Endodermal cell (in vitro differentiated cells): ENCODE measurements at regions not wholly inside any gene's neighbourhood (a gene's known extent, or its start where the extent isn't known, plus 50 kb on each side); places are given as distances from the start of the nearest gene placed in this dataset.
A peak's percentile ranks its signal among the peaks of the same experiment; 100 is the strongest.
"Not testable (repeated sequence)": the region's sequence is repeated elsewhere in the genome, so short reads cannot be mapped to it uniquely, and the experiment has no call there.

Source experiments
- DNase-seq: peaks from one replicate; pipeline ENCODE4 v3.0.0-alpha.2; 2017
- H3K27ac ChIP-seq: 2 replicates; pipeline ENCODE4 v1.5.1; 2013; ENCODE audit warnings: mild to moderate bottlenecking, low read depth, low read length, moderate library complexity
- H3K27me3 ChIP-seq: 2 replicates; pipeline ENCODE4 v1.6.1; 2013; ENCODE audit warnings: mild to moderate bottlenecking, low read length, moderate library complexity; ENCODE audit not compliant: insufficient read depth, control insufficient read depth, poor library complexity, severe bottlenecking
- H3K36me3 ChIP-seq: 2 replicates; pipeline ENCODE4 v1.7.0; 2013; ENCODE audit warnings: mild to moderate bottlenecking, low read length, moderate library complexity; ENCODE audit not compliant: control insufficient read depth, insufficient read depth
- H3K4me1 ChIP-seq: one replicate; pipeline ENCODE4 v1.7.0; 2013; ENCODE audit warnings: low read length; ENCODE audit not compliant: control insufficient read depth, insufficient read depth
- H3K4me3 ChIP-seq: 2 replicates; pipeline ENCODE4 v1.5.1; 2013; ENCODE audit warnings: mild to moderate bottlenecking, low read length, moderate library complexity
- H3K9ac ChIP-seq: 2 replicates; pipeline ENCODE4 v1.6.1; 2013; ENCODE audit warnings: mild to moderate bottlenecking, low read length, moderate library complexity; ENCODE audit not compliant: poor library complexity, severe bottlenecking; ENCODE audit errors: extremely low read depth
- H3K9me3 ChIP-seq: 2 replicates; pipeline ENCODE4 v1.6.1; 2013; ENCODE audit warnings: mild to moderate bottlenecking, low read length, moderate library complexity; ENCODE audit not compliant: control insufficient read depth
- H3K27ac Mint-ChIP-seq: 2 replicates; pipeline ENCODE4 v1.8.0; 2020; ENCODE audit warnings: mixed read lengths
- H3K27me3 Mint-ChIP-seq: 2 replicates; pipeline ENCODE4 v1.8.0; 2021; ENCODE audit warnings: mild to moderate bottlenecking, mixed read lengths; ENCODE audit not compliant: insufficient read depth
- H3K36me3 Mint-ChIP-seq: 2 replicates; pipeline ENCODE4 v1.8.0; 2020; ENCODE audit warnings: low read depth, mixed read lengths
- H3K4me1 Mint-ChIP-seq: 2 replicates; pipeline ENCODE4 v1.8.0; 2020; ENCODE audit warnings: mixed read lengths
- H3K4me3 Mint-ChIP-seq: 2 replicates; pipeline ENCODE4 v1.8.0; 2020; ENCODE audit warnings: mild to moderate bottlenecking, moderate library complexity, mixed read lengths
- H3K9me3 Mint-ChIP-seq: 2 replicates; pipeline ENCODE4 v1.8.0; 2020; ENCODE audit warnings: mild to moderate bottlenecking, mixed read lengths
- WGBS, 2 experiments: methylation state at CpG; one replicate each; pipeline versions ENCODE4 v1.1.5 to v1.1.7; 2013; ENCODE audit warnings: missing lambda C conversion rate in 2 of 2, mixed read lengths in 1 of 2; ENCODE audit not compliant: insufficient coverage in 1 of 2, insufficient read length in 1 of 2; 5-methylcytosine and 5-hydroxymethylcytosine counted together
- TF ChIP-seq, protein P1 (sequence below): fragments of 200-600 bp; sonication (generic); conservative IDR thresholded peaks from 2 replicates; pipeline ENCODE4 v1.5.0; 2021; ENCODE audit warnings: antibody characterized with exemption, mild to moderate bottlenecking

DNA sequence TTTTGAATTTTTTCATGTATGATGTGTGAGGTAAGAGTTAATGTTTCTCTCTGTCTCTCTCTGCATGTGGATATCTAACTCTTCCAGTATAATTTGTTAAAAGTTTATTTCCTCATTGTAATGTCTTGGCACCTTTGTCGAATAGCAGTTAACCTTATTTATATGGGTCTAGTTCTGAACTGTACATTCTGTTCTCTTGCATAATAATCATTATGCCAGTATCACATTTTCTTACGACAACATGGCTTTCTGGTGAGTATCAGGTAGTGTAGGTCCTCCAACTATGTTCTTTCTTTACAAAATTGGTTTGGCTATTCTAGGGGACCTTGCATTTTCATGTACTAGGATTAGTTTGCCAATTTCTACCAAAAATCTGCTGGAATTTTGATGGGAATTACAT, 337.0 kb upstream of the FZD8 start:
- H3K9ac ChIP-seq = no peak overlapping the region
- H3K27me3 ChIP-seq = peaks cover 4% of the 10 kb centered on the region
- Mint-ChIP-seq H3K4me3 (no peak overlapping the region), H3K27ac (no peak overlapping the region), H3K36me3 (no peaks in the 10 kb centered on the region), H3K9me3 (peaks cover 8% of the 10 kb centered on the region), H3K4me1 (peaks cover 12% of the 10 kb centered on the region), H3K27me3 (peaks cover 78% of the 10 kb centered on the region)
- no peaks in the 10 kb centered on the region for H3K36me3 ChIP-seq
- no peak overlapping the region for H3K4me3 ChIP-seq
- H3K9me3 ChIP-seq = no peaks in the 10 kb centered on the region
- WGBS, 2 experiments = 92 to 100% methylated on average over 2 of the region's 2 CpGs
- TF ChIP-seq, protein P1, sequence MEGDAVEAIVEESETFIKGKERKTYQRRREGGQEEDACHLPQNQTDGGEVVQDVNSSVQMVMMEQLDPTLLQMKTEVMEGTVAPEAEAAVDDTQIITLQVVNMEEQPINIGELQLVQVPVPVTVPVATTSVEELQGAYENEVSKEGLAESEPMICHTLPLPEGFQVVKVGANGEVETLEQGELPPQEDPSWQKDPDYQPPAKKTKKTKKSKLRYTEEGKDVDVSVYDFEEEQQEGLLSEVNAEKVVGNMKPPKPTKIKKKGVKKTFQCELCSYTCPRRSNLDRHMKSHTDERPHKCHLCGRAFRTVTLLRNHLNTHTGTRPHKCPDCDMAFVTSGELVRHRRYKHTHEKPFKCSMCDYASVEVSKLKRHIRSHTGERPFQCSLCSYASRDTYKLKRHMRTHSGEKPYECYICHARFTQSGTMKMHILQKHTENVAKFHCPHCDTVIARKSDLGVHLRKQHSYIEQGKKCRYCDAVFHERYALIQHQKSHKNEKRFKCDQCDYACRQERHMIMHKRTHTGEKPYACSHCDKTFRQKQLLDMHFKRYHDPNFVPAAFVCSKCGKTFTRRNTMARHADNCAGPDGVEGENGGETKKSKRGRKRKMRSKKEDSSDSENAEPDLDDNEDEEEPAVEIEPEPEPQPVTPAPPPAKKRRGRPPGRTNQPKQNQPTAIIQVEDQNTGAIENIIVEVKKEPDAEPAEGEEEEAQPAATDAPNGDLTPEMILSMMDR = no peak
- no peak for DNase-seq
- H3K27ac ChIP-seq = no peak overlapping the region
- no peaks in the 10 kb centered on the region for H3K4me1 ChIP-seq

DNA sequence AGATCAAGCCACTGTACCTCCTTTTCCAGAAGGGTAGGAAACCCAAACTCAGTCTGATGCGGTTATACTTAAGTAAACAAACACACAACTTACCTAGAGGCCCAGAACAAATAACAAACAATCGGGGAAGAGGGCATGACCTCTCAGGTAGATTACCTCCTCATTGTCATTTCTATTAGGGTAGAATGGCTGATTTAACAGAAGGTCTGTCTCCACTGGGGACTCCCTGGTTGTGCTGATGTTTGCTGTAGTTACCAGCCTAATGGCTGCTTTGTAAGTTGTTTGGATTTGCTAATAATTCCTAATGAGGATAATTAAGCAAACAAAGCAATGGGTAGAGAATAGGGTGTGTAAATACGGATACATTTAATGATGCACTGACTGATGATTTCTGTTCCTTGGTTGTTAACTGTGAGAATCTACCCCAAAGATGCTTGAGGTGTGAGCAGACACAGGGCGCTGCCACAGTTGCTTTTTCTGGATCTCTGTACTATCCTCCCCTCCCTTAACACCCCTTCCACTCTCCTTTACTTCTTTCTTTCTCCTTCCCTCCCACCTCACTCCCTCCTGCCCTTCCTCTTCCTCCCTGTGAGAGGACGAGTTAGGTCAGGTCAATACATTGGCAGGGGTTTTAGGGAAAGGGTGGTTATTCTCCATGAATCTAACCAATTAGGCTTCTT, 332.0 kb upstream of the FZD8 start:
- not testable (repeated sequence) for H3K27ac ChIP-seq
- 27 to 40% methylated on average over 1 to 4 of the region's 5 CpGs for WGBS, 2 experiments
- H3K4me3 Mint-ChIP-seq = peak overlapping the region; percentile 12

DNA sequence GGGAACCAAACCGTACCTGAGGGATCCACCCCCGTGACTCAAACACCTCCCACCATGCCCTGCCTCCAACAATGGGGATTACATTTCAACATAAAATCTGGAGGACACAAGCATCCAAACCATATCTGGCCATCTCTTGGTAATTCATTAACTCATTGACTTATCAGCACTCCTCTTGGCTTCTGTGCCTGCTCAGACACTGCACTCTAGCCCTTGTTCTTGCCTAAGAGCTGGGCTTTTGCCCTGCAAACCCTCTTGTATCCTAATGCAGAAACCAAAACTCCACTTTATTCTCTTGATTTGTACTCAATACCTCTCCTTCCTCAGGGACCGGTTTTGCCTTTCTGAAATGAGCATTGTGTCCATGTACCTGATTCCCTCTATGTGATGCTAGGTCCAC, 330.2 kb upstream of the FZD8 start:
- Histone ChIP-seq H3K36me3 (no peaks in the 10 kb centered on the region), H3K27ac (no peak overlapping the region), H3K9ac (no peak overlapping the region), H3K4me1 (peaks cover 7% of the 10 kb centered on the region), H3K9me3 (no peaks in the 10 kb centered on the region), H3K27me3 (peaks cover 4% of the 10 kb centered on the region), H3K4me3 (no peak overlapping the region)
- TF ChIP-seq, protein P1 = no peak
- Mint-ChIP-seq H3K27ac (no peak overlapping the region), H3K36me3 (peaks cover 9% of the 10 kb centered on the region), H3K4me3 (no peak overlapping the region), H3K9me3 (peaks cover 18% of the 10 kb centered on the region), H3K27me3 (peaks cover 90% of the 10 kb centered on the region), H3K4me1 (peaks cover 37% of the 10 kb centered on the region)
- WGBS, 2 experiments = 87 to 93% methylated on average over 3 of the region's 3 CpGs
- DNase-seq = no peak

More for the DNA sequence above, 332.0 kb upstream of the FZD8 start:
- Mint-ChIP-seq H3K9me3 (peaks cover 19% of the 10 kb centered on the region), H3K4me1 (peaks cover 37% of the 10 kb centered on the region), H3K27me3 (peaks cover 88% of the 10 kb centered on the region)
- H3K36me3 ChIP-seq, H3K27me3 ChIP-seq, H3K9me3 ChIP-seq, H3K4me3 ChIP-seq, H3K36me3 Mint-ChIP-seq, H3K27ac Mint-ChIP-seq, H3K9ac ChIP-seq, H3K4me1 ChIP-seq: not testable (repeated sequence)
- peak; percentile 60 for DNase-seq

DNA sequence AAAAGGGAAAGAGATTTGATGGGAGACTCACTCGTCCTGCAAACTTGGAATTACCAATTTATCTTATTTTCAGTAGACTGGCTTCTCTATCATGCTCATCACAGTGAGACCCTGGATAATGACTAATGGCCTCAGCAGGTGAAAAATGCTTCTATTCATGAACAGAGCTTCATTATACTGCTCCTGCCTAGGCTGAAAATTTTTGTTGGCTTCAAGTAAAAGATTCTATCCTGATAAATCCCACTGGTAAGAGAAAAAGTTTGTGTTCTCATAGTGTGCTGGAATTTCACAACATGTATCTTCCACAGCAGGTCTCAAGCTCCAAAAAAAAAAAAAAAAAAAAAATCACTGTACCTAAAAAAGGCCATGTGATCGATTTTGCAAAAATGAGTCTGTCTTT, 329.3 kb upstream of the FZD8 start:
- no peak overlapping the region for H3K4me3 Mint-ChIP-seq
- H3K4me1 Mint-ChIP-seq = peaks cover 37% of the 10 kb centered on the region
- H3K36me3 Mint-ChIP-seq = peaks cover 9% of the 10 kb centered on the region
- Histone ChIP-seq H3K9ac (no peak overlapping the region), H3K27me3 (peaks cover 4% of the 10 kb centered on the region), H3K36me3 (no peaks in the 10 kb centered on the region), H3K4me3 (no peak overlapping the region), H3K4me1 (peaks cover 7% of the 10 kb centered on the region), H3K27ac (no peak overlapping the region), H3K9me3 (no peaks in the 10 kb centered on the region)
- 89 to 100% methylated on average over 1 to 2 of the region's 2 CpGs for WGBS, 2 experiments
- H3K27ac Mint-ChIP-seq = no peak overlapping the region
- TF ChIP-seq, protein P1 = no peak
- H3K9me3 Mint-ChIP-seq = peaks cover 15% of the 10 kb centered on the region
- peaks cover 90% of the 10 kb centered on the region for H3K27me3 Mint-ChIP-seq
- no peak for DNase-seq
